ENCODE measurements at regions not wholly inside any gene's neighbourhood (a gene's known extent, or its start where the extent isn't known, plus 50 kb on each side); places are given as distances from the start of the nearest gene placed in this dataset.

DNA sequence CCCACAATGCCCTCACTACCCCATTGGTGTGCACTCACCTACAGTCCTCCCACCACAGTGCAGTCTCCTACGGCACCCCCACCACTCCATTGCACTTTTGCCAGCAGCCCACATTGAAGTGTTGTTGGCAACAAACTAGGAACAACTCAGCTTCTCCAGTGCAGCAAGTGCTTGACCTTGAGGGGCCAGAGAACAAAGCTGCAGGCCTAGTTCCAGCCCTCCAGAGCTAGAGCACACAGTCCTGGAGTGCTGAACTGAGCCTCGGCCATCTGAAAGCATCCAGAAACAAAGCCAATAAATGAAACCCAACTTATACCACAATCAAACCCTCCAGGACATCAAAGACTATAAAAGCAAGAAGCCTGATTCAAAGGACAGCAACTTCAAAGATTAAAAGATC, 129.9 kb downstream of the C1orf94 start:
- TF ChIP-seq, protein P1, sequence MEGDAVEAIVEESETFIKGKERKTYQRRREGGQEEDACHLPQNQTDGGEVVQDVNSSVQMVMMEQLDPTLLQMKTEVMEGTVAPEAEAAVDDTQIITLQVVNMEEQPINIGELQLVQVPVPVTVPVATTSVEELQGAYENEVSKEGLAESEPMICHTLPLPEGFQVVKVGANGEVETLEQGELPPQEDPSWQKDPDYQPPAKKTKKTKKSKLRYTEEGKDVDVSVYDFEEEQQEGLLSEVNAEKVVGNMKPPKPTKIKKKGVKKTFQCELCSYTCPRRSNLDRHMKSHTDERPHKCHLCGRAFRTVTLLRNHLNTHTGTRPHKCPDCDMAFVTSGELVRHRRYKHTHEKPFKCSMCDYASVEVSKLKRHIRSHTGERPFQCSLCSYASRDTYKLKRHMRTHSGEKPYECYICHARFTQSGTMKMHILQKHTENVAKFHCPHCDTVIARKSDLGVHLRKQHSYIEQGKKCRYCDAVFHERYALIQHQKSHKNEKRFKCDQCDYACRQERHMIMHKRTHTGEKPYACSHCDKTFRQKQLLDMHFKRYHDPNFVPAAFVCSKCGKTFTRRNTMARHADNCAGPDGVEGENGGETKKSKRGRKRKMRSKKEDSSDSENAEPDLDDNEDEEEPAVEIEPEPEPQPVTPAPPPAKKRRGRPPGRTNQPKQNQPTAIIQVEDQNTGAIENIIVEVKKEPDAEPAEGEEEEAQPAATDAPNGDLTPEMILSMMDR (IDR thresholded peaks at IDR 0.05; ENCODE audit: low read depth, low read length, missing input control): no peak
- no peak for TF ChIP-seq RAD21 (IDR thresholded peaks at IDR 0.05)
- TF ChIP-seq, protein P2, sequence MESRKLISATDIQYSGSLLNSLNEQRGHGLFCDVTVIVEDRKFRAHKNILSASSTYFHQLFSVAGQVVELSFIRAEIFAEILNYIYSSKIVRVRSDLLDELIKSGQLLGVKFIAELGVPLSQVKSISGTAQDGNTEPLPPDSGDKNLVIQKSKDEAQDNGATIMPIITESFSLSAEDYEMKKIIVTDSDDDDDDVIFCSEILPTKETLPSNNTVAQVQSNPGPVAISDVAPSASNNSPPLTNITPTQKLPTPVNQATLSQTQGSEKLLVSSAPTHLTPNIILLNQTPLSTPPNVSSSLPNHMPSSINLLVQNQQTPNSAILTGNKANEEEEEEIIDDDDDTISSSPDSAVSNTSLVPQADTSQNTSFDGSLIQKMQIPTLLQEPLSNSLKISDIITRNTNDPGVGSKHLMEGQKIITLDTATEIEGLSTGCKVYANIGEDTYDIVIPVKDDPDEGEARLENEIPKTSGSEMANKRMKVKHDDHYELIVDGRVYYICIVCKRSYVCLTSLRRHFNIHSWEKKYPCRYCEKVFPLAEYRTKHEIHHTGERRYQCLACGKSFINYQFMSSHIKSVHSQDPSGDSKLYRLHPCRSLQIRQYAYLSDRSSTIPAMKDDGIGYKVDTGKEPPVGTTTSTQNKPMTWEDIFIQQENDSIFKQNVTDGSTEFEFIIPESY (IDR thresholded peaks at IDR 0.05): no peak
- TF ChIP-seq, protein P3, sequence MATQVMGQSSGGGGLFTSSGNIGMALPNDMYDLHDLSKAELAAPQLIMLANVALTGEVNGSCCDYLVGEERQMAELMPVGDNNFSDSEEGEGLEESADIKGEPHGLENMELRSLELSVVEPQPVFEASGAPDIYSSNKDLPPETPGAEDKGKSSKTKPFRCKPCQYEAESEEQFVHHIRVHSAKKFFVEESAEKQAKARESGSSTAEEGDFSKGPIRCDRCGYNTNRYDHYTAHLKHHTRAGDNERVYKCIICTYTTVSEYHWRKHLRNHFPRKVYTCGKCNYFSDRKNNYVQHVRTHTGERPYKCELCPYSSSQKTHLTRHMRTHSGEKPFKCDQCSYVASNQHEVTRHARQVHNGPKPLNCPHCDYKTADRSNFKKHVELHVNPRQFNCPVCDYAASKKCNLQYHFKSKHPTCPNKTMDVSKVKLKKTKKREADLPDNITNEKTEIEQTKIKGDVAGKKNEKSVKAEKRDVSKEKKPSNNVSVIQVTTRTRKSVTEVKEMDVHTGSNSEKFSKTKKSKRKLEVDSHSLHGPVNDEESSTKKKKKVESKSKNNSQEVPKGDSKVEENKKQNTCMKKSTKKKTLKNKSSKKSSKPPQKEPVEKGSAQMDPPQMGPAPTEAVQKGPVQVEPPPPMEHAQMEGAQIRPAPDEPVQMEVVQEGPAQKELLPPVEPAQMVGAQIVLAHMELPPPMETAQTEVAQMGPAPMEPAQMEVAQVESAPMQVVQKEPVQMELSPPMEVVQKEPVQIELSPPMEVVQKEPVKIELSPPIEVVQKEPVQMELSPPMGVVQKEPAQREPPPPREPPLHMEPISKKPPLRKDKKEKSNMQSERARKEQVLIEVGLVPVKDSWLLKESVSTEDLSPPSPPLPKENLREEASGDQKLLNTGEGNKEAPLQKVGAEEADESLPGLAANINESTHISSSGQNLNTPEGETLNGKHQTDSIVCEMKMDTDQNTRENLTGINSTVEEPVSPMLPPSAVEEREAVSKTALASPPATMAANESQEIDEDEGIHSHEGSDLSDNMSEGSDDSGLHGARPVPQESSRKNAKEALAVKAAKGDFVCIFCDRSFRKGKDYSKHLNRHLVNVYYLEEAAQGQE (IDR thresholded peaks at IDR 0.05): no peak

Data from liver (tissue), 3 donors.